ENCODE measurements at regions not wholly inside any gene's neighbourhood (a gene's known extent, or its start where the extent isn't known, plus 50 kb on each side); places are given as distances from the start of the nearest gene placed in this dataset.

DNA sequence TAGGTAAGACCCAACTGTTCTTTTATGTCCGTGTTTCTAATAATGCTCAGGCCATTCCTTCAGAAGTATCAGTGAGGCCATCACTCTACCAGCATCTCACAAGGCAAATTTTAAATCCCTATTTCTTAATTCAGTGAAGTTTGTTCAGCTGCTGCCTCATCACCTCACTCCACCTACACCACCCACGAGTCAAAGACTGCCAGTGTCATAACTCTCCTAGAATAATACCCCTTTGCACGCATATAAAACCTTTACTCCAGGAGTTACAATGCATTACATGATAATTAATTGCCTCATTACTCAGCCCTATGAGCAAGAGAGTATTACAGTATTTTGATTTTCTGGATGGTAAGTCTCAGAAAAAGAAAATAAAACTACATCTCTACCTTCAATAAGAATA is 793.6 kb downstream of the TFAP2A start:
- H3K9me3 ChIP-seq, result peaks cover 0 to 26% (median 10%) of the 10 kb centered on the region in 8 donors
- DNase-seq, result no peak
- TF ChIP-seq POLR2A (IDR thresholded peaks at IDR 0.05) (no peak), POLR2AphosphoS5 (IDR thresholded peaks at IDR 0.05) (no peak)
- TF ChIP-seq, protein P1, sequence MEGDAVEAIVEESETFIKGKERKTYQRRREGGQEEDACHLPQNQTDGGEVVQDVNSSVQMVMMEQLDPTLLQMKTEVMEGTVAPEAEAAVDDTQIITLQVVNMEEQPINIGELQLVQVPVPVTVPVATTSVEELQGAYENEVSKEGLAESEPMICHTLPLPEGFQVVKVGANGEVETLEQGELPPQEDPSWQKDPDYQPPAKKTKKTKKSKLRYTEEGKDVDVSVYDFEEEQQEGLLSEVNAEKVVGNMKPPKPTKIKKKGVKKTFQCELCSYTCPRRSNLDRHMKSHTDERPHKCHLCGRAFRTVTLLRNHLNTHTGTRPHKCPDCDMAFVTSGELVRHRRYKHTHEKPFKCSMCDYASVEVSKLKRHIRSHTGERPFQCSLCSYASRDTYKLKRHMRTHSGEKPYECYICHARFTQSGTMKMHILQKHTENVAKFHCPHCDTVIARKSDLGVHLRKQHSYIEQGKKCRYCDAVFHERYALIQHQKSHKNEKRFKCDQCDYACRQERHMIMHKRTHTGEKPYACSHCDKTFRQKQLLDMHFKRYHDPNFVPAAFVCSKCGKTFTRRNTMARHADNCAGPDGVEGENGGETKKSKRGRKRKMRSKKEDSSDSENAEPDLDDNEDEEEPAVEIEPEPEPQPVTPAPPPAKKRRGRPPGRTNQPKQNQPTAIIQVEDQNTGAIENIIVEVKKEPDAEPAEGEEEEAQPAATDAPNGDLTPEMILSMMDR (IDR thresholded peaks at IDR 0.05 in 8 of 11, conservative IDR thresholded peaks at IDR 0.05 in 3 of 11), result no peak
- H3K4me1 ChIP-seq, result no peaks in the 10 kb centered on the region
- WGBS, 5 donors, result 74 to 85% (median 76%) methylated on average over 3 of the region's 3 CpGs
- no peaks in the 10 kb centered on the region for H3K27me3 ChIP-seq (replicated peaks in 1 of 7)
- no peaks in the 10 kb centered on the region for H3K36me3 ChIP-seq
- no peak overlapping the region for H3K27ac ChIP-seq
- no peak overlapping the region for H3K4me3 ChIP-seq
- intact Hi-C loops (cut with DNase I; ENCODE audit: low total_unique reads), result no loop called here

DNA sequence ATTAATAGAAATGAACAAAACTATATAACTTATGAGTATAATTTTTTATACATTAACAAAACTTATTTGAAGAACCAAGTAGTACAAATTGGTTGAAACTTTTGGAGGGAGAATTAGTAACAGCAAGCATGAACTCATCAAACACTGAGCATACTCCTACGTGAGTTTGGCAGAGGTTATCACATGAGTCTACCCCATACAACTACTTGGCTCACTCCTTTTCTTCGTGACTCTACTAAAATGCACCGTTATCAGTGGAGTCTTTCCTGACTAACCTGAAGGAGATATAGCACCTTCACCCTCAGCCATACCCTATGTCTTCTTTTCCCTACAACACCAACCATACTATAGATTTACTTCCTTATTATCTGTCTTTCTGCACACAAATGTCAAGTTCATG is 794.2 kb downstream of the TFAP2A start:
- Histone ChIP-seq H3K9me3 (peaks cover 0 to 20% (median 9%) of the 10 kb centered on the region in 8 donors), H3K4me1 (no peaks in the 10 kb centered on the region), H3K36me3 (no peaks in the 10 kb centered on the region), H3K4me3 (no peak overlapping the region), H3K27me3 (replicated peaks in 1 of 7) (no peaks in the 10 kb centered on the region), H3K27ac (no peak overlapping the region)
- intact Hi-C loops (cut with DNase I; ENCODE audit: low total_unique reads), result no loop called here
- DNase-seq, result no peak
- TF ChIP-seq POLR2A (IDR thresholded peaks at IDR 0.05), result no peak
- TF ChIP-seq, protein P1 (IDR thresholded peaks at IDR 0.05 in 8 of 11, conservative IDR thresholded peaks at IDR 0.05 in 3 of 11), result no peak
- no peak for TF ChIP-seq POLR2AphosphoS5 (IDR thresholded peaks at IDR 0.05)
- 74 to 88% (median 82%) methylated on average over 3 of the region's 3 CpGs for WGBS, 5 donors

DNA sequence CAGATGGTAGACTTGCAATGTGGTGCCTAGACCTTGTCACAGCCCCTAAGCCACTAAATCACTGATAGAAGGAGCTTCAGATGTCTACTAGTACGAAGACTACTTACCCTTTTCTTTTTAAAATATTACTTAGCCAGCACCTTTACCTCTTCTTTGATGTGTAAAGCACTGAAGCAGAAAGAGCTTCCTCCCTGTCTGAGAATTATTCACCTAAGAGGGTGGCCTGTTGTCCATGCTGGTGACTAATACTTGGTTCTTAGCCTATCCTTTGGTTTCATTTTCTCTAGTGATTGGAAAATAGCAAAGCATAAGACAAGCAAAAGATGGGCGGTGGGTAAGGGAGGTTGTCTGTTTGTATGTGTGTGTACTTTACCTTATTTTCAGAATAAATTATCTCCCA is 794.6 kb downstream of the TFAP2A start:
- DNase-seq, result no peak
- TF ChIP-seq POLR2AphosphoS5 (IDR thresholded peaks at IDR 0.05) (no peak), POLR2A (IDR thresholded peaks at IDR 0.05) (no peak)
- TF ChIP-seq, protein P1 (IDR thresholded peaks at IDR 0.05 in 8 of 11, conservative IDR thresholded peaks at IDR 0.05 in 3 of 11), result no peak
- WGBS, 5 donors, result 80 to 87% (median 81%) methylated on average over 2 of the region's 2 CpGs
- H3K9me3 ChIP-seq, result peaks cover 0 to 17% (median 5%) of the 10 kb centered on the region in 8 donors
- no peaks in the 10 kb centered on the region for H3K4me1 ChIP-seq
- H3K27me3 ChIP-seq (replicated peaks in 1 of 7), result no peaks in the 10 kb centered on the region
- no peaks in the 10 kb centered on the region for H3K36me3 ChIP-seq
- H3K27ac ChIP-seq, result no peak overlapping the region
- no peak overlapping the region for H3K4me3 ChIP-seq
- intact Hi-C loops (cut with DNase I; ENCODE audit: low total_unique reads), result no loop called here

DNA sequence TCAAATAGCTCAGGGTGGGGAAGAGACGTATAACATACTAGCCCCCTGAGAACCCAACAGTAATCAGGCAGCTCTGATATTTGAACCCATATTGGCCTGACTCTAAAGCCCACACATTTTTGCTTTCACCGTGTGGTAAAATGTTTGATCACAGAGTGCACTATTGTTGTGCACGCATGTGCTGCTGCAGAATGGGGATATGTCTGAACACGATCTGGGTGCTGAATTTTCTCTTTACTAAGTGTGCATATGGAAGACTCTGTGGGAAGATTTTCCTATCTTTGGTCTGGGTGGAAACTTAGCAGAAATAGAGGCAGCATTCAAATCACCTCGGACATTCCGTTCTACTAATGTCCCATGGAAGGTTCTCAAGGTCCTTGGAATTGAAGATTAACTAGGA is 800.1 kb downstream of the TFAP2A start:
- TF ChIP-seq POLR2A (IDR thresholded peaks at IDR 0.05), result no peak
- TF ChIP-seq POLR2AphosphoS5 (IDR thresholded peaks at IDR 0.05), result no peak
- TF ChIP-seq, protein P1 (IDR thresholded peaks at IDR 0.05 in 8 of 11, conservative IDR thresholded peaks at IDR 0.05 in 3 of 11), result no peak
- intact Hi-C loops (cut with DNase I; ENCODE audit: low total_unique reads), result no loop called here
- H3K36me3 ChIP-seq, result no peaks in the 10 kb centered on the region
- WGBS, 5 donors, result 78 to 88% (median 86%) methylated on average over 6 of the region's 6 CpGs
- DNase-seq, result no peak
- no peak overlapping the region for H3K27ac ChIP-seq
- H3K27me3 ChIP-seq (replicated peaks in 1 of 7), result no peaks in the 10 kb centered on the region
- no peak overlapping the region for H3K4me3 ChIP-seq
- peaks cover 0 to 4% (median 0%) of the 10 kb centered on the region in 8 donors for H3K9me3 ChIP-seq
- H3K4me1 ChIP-seq, result no peaks in the 10 kb centered on the region

Data from spleen (tissue), 11 donors.